Neutrophil (primary cell): ENCODE measurements at regions not wholly inside any gene's neighbourhood (a gene's known extent, or its start where the extent isn't known, plus 50 kb on each side); places are given as distances from the start of the nearest gene placed in this dataset.

Source experiments
- H3K27ac ChIP-seq: fragments of 200-600 bp; sonication (generic); 2 replicates; pipeline ENCODE4 v1.5.1; 2016; ENCODE audit warnings: mild to moderate bottlenecking, moderate library complexity
- H3K27me3 ChIP-seq: fragments of 200-600 bp; sonication (generic); 2 replicates; pipeline ENCODE4 v1.6.0; 2016; ENCODE audit warnings: mild to moderate bottlenecking
- H3K36me3 ChIP-seq: fragments of 200-600 bp; sonication (generic); 2 replicates; pipeline ENCODE4 v1.5.1; 2017
- H3K4me1 ChIP-seq, 2 experiments: fragments of 200-600 bp in 1 of 2; sonication (generic) in 1 of 2; 1 replicate in 1 of 2; 2 replicates in 1 of 2; pipeline versions ENCODE4 v1.5.1 to v1.6.1; 2013 to 2016; ENCODE audit warnings: low read depth in 1 of 2, low read length in 1 of 2, mild to moderate bottlenecking in 1 of 2, moderate library complexity in 1 of 2; ENCODE audit not compliant: control insufficient read depth in 1 of 2, insufficient read depth in 1 of 2
- H3K4me3 ChIP-seq, 2 experiments: fragments of 200-600 bp in 1 of 2; sonication (generic) in 1 of 2; 1 replicate in 1 of 2; 2 replicates in 1 of 2; pipeline ENCODE4 v1.5.1; 2013 to 2016; ENCODE audit warnings: low read depth in 1 of 2, low read length in 1 of 2, mild to moderate bottlenecking in 1 of 2, moderate library complexity in 1 of 2
- H3K9me3 ChIP-seq: fragments of 200-600 bp; sonication (generic); 2 replicates; pipeline ENCODE4 v1.5.1; 2016
- TF ChIP-seq, protein P1 (sequence below): fragments of 200-600 bp; sonication (generic); IDR thresholded peaks from 2 replicates; pipeline ENCODE4 v1.5.1; 2016; ENCODE audit warnings: antibody characterized with exemption

DNA sequence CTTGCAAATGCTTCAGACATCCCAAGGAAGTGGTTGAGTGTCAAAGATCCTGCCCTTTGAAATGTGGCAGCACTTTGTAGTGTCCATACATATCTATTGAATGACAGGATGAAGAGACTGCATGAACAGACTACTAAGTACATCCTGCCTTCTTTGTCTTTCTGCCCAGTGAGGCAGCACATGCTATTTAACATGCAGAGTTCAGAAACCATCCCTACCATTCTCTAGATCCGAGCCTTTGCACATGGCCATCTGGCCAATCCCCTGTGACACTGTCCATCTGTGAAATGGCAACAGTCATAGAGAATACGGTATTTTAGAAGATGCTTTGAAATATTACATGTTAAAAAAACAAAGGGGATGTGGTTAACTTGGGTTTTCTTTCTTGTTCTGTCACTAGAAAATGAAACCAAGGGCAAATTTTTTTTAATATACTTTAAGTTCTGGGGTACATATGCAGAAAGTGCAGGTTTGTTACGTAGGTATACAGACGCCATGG lies 519.6 kb downstream of the NTRK3 start:
- no peak overlapping the region for H3K27ac ChIP-seq
- TF ChIP-seq, protein P1, sequence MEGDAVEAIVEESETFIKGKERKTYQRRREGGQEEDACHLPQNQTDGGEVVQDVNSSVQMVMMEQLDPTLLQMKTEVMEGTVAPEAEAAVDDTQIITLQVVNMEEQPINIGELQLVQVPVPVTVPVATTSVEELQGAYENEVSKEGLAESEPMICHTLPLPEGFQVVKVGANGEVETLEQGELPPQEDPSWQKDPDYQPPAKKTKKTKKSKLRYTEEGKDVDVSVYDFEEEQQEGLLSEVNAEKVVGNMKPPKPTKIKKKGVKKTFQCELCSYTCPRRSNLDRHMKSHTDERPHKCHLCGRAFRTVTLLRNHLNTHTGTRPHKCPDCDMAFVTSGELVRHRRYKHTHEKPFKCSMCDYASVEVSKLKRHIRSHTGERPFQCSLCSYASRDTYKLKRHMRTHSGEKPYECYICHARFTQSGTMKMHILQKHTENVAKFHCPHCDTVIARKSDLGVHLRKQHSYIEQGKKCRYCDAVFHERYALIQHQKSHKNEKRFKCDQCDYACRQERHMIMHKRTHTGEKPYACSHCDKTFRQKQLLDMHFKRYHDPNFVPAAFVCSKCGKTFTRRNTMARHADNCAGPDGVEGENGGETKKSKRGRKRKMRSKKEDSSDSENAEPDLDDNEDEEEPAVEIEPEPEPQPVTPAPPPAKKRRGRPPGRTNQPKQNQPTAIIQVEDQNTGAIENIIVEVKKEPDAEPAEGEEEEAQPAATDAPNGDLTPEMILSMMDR, result no peak

DNA sequence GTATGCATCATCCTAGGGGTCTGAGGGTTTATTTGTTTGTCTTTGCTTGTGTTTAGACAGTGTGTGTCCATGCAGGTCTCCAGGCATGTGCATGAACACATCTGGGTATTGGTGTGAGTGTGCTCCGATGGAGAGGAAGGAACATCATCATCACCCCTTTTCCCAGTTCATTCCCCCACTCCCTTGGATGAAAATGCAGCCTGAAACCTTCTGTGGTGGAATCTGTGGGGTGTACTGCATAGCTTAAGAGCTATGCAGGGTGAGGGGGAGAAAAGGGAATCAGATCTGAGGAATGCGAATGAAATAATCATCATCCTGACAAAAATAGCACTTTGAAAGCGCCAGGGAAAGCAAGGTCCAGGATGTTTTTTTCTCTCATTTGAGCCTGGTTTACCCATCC lies 520.1 kb downstream of the NTRK3 start:
- H3K9me3 ChIP-seq, result no peaks in the 10 kb centered on the region
- H3K4me3 ChIP-seq, result no peak overlapping the region
- H3K27me3 ChIP-seq, result no peaks in the 10 kb centered on the region
- peaks cover 0 to 3% of the 10 kb centered on the region in 2 experiments for H3K4me1 ChIP-seq
- TF ChIP-seq, protein P1, result no peak
- no peak overlapping the region for H3K27ac ChIP-seq
- no peaks in the 10 kb centered on the region for H3K36me3 ChIP-seq

More for the DNA sequence above, 519.6 kb downstream of the NTRK3 start:
- no peaks in the 10 kb centered on the region for H3K4me1 ChIP-seq
- no peaks in the 10 kb centered on the region for H3K9me3 ChIP-seq
- no peak overlapping the region for H3K4me3 ChIP-seq
- no peaks in the 10 kb centered on the region for H3K27me3 ChIP-seq
- H3K36me3 ChIP-seq, result no peaks in the 10 kb centered on the region

DNA sequence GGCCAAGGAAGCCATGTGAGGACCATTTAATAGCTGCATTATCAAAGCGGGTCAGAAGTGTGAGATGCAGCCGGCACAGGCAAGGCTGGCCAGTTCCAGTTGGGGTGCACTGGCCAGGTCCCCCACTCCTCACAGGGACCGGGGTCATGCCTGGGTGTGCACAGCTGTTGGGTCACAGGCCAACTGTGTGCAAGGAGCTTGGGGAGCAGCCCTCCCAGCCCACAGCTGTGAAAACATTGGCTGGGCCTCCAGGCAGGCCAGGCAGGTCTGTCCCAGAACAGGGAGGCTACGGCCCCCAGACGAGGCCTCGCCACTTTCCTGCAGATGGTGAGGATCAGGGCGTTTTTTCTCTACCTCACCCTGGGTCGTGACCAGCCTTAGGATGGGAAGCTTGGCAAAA lies 521.0 kb downstream of the NTRK3 start:
- no peaks in the 10 kb centered on the region for H3K36me3 ChIP-seq
- H3K4me1 ChIP-seq, result peaks cover 0 to 10% of the 10 kb centered on the region in 2 experiments
- H3K4me3 ChIP-seq, result no peak overlapping the region
- H3K9me3 ChIP-seq, result no peaks in the 10 kb centered on the region
- H3K27ac ChIP-seq, result no peak overlapping the region
- TF ChIP-seq, protein P1, result no peak
- no peaks in the 10 kb centered on the region for H3K27me3 ChIP-seq

DNA sequence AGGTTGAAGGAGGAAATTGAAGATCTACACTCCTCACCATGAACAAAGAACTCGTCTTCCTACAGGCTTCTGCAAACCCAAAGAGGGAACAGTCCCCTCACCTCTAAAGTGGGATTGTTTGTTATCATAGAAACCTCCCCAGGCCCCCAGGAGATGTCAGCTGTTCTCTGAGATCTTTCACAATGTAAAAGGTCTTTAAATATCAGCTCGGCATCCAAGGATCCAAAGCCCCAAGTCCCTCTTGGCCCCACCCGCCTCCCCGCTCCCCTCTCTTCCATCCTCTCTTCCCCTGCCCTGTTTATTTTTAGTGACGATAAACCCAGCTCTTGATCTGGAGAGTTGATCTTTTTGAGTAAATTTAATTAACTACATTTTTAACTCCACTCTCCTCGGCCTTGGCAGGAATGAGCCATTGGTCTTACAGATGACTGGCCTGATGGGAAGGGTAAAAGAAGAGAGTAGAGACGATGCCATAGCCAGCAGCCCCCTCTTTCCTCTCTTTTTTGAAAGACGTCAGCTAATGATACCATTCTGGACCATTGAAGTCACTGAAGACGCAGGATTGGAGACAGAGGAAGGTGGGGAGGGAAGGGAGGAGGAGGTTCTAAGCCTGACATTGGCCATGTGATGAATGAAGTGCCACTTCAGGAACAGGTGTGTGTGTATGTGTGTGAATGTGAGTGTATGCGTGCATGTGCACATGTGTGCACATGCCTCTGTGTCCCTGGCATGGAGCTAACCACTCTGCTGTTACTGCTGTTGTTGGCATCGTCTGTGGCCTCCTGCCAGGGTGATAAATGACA lies 521.8 kb downstream of the NTRK3 start:
- no peaks in the 10 kb centered on the region for H3K27me3 ChIP-seq
- H3K9me3 ChIP-seq, result no peaks in the 10 kb centered on the region
- TF ChIP-seq, protein P1, result no peak
- H3K4me3 ChIP-seq, result no peak overlapping the region
- H3K27ac ChIP-seq, result no peak overlapping the region
- peaks cover 0 to 14% of the 10 kb centered on the region in 2 experiments for H3K4me1 ChIP-seq
- no peaks in the 10 kb centered on the region for H3K36me3 ChIP-seq

DNA sequence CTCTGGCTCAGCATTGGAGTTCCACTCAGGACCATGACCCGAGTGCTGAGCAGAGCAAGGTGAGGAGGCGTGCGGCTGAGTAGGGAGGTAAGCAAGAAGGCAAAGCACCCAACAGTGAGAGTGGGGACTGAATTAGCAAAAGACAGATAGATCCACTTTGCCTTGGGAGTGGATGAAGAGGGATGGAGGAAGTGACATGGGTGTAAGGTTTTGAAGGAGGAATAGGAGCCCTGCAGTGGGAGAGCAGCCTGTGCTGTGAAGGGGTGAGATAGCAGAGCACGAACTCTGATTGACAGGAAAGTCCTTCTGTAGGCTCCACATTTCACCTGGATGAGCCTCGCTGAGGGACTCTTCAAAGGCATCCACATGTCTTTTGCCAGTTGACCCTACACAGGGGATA lies 522.6 kb downstream of the NTRK3 start:
- Histone ChIP-seq H3K36me3 (no peaks in the 10 kb centered on the region), H3K4me1 (peaks cover 0 to 14% of the 10 kb centered on the region in 2 experiments), H3K9me3 (no peaks in the 10 kb centered on the region), H3K27ac (no peak overlapping the region), H3K4me3 (no peak overlapping the region), H3K27me3 (no peaks in the 10 kb centered on the region)
- TF ChIP-seq, protein P1, result no peak
